Activated naive CD8-positive, alpha-beta T cell treated with anti-CD3 and anti-CD28 coated beads for 36 hours (primary cell): ENCODE measurements at regions not wholly inside any gene's neighbourhood (a gene's known extent, or its start where the extent isn't known, plus 50 kb on each side); places are given as distances from the start of the nearest gene placed in this dataset.
"Not testable (repeated sequence)": the region's sequence is repeated elsewhere in the genome, so short reads cannot be mapped to it uniquely, and the experiment has no call there.

Source experiments
- DNase-seq: peaks from one replicate; pipeline ENCODE4 v3.0.0; 2021
- H3K27ac Mint-ChIP-seq: one replicate; pipeline ENCODE4 v1.8.0; 2022; ENCODE audit warnings: mild to moderate bottlenecking, moderate library complexity, mixed read lengths
- H3K27me3 Mint-ChIP-seq: one replicate; pipeline ENCODE4 v1.8.0; 2022; ENCODE audit warnings: mild to moderate bottlenecking, mixed read lengths
- H3K36me3 Mint-ChIP-seq: one replicate; pipeline ENCODE4 v1.8.0; 2021; ENCODE audit warnings: mild to moderate bottlenecking, mixed read lengths
- H3K4me1 Mint-ChIP-seq: one replicate; pipeline ENCODE4 v1.8.0; 2021; ENCODE audit warnings: mixed read lengths
- H3K4me3 Mint-ChIP-seq: one replicate; pipeline ENCODE4 v1.8.0; 2022; ENCODE audit warnings: mild to moderate bottlenecking, moderate library complexity, mixed read lengths
- H3K9me3 Mint-ChIP-seq: one replicate; pipeline ENCODE4 v1.8.0; 2022; ENCODE audit warnings: mixed read lengths

GRCh38 chr6:8182902-8183665 lies 80.7 kb upstream of the EEF1E1 start:
- H3K36me3 Mint-ChIP-seq = no peaks in the 10 kb centered on the region
- H3K4me3 Mint-ChIP-seq = no peak overlapping the region
- H3K4me1 Mint-ChIP-seq = no peaks in the 10 kb centered on the region
- no peak for DNase-seq
- no peaks in the 10 kb centered on the region for H3K9me3 Mint-ChIP-seq
- no peak overlapping the region for H3K27ac Mint-ChIP-seq
- H3K27me3 Mint-ChIP-seq = peaks cover 41% of the 10 kb centered on the region

- no peak for DNase-seq
- H3K27ac Mint-ChIP-seq = no peak overlapping the region
Observed at GRCh38 chr6:8181951-8182845, 79.8 kb upstream of the EEF1E1 start.

GRCh38 chr6:8181160-8181881 lies 79.0 kb upstream of the EEF1E1 start:
- H3K27me3 Mint-ChIP-seq = peaks cover 42% of the 10 kb centered on the region
- H3K9me3 Mint-ChIP-seq = no peaks in the 10 kb centered on the region
- H3K27ac Mint-ChIP-seq = no peak overlapping the region
- H3K36me3 Mint-ChIP-seq = no peaks in the 10 kb centered on the region
- no peak overlapping the region for H3K4me3 Mint-ChIP-seq
- no peak for DNase-seq
- no peaks in the 10 kb centered on the region for H3K4me1 Mint-ChIP-seq

More at GRCh38 chr6:8181951-8182845, 79.8 kb upstream of the EEF1E1 start:
- Mint-ChIP-seq H3K27me3 (peaks cover 41% of the 10 kb centered on the region), H3K4me1 (no peaks in the 10 kb centered on the region), H3K9me3 (no peaks in the 10 kb centered on the region), H3K4me3 (no peak overlapping the region), H3K36me3 (no peaks in the 10 kb centered on the region)

GRCh38 chr6:8180327-8181159 lies 78.2 kb upstream of the EEF1E1 start:
- no peaks in the 10 kb centered on the region for H3K9me3 Mint-ChIP-seq
- H3K36me3 Mint-ChIP-seq = no peaks in the 10 kb centered on the region
- DNase-seq = no peak
- H3K27ac Mint-ChIP-seq = no peak overlapping the region
- no peaks in the 10 kb centered on the region for H3K4me1 Mint-ChIP-seq
- no peak overlapping the region for H3K4me3 Mint-ChIP-seq
- H3K27me3 Mint-ChIP-seq = peaks cover 40% of the 10 kb centered on the region

GRCh38 chr6:8177721-8178120 lies 75.4 kb upstream of the EEF1E1 start:
- Mint-ChIP-seq H3K27me3 (peaks cover 32% of the 10 kb centered on the region), H3K4me3 (no peak overlapping the region)

GRCh38 chr6:8175046-8175777 lies 72.9 kb upstream of the EEF1E1 start:
- H3K27me3 Mint-ChIP-seq = peaks cover 20% of the 10 kb centered on the region
- DNase-seq = no peak
- H3K36me3 Mint-ChIP-seq = no peaks in the 10 kb centered on the region
- no peak overlapping the region for H3K27ac Mint-ChIP-seq
- H3K4me3 Mint-ChIP-seq = no peak overlapping the region
- no peaks in the 10 kb centered on the region for H3K4me1 Mint-ChIP-seq
- H3K9me3 Mint-ChIP-seq = no peaks in the 10 kb centered on the region

More at GRCh38 chr6:8177721-8178120, 75.4 kb upstream of the EEF1E1 start:
- H3K9me3 Mint-ChIP-seq = no peaks in the 10 kb centered on the region
- no peaks in the 10 kb centered on the region for H3K4me1 Mint-ChIP-seq
- DNase-seq = no peak
- no peak overlapping the region for H3K27ac Mint-ChIP-seq
- no peaks in the 10 kb centered on the region for H3K36me3 Mint-ChIP-seq

GRCh38 chr6:8174571-8174970 lies 72.2 kb upstream of the EEF1E1 start:
- no peak overlapping the region for H3K27ac Mint-ChIP-seq
- H3K27me3 Mint-ChIP-seq = peaks cover 16% of the 10 kb centered on the region
- no peak for DNase-seq
- no peak overlapping the region for H3K4me3 Mint-ChIP-seq
- H3K4me1 Mint-ChIP-seq = no peaks in the 10 kb centered on the region
- H3K36me3 Mint-ChIP-seq = no peaks in the 10 kb centered on the region
- no peaks in the 10 kb centered on the region for H3K9me3 Mint-ChIP-seq

GRCh38 chr6:8172530-8172929 lies 70.2 kb upstream of the EEF1E1 start:
- Mint-ChIP-seq H3K27me3 (peaks cover 12% of the 10 kb centered on the region), H3K27ac (no peak overlapping the region), H3K36me3 (no peaks in the 10 kb centered on the region), H3K9me3 (no peaks in the 10 kb centered on the region), H3K4me3 (no peak overlapping the region), H3K4me1 (no peaks in the 10 kb centered on the region)
- no peak for DNase-seq

GRCh38 chr6:8170754-8171153 lies 68.4 kb upstream of the EEF1E1 start:
- H3K27me3 Mint-ChIP-seq = peaks cover 6% of the 10 kb centered on the region
- H3K4me1 Mint-ChIP-seq = no peaks in the 10 kb centered on the region
- no peak for DNase-seq
- no peak overlapping the region for H3K4me3 Mint-ChIP-seq
- no peaks in the 10 kb centered on the region for H3K9me3 Mint-ChIP-seq
- H3K27ac Mint-ChIP-seq = no peak overlapping the region
- no peaks in the 10 kb centered on the region for H3K36me3 Mint-ChIP-seq

- no peak overlapping the region for H3K27ac Mint-ChIP-seq
- H3K4me3 Mint-ChIP-seq = no peak overlapping the region
- H3K9me3 Mint-ChIP-seq = no peaks in the 10 kb centered on the region
- no peak for DNase-seq
- no peaks in the 10 kb centered on the region for H3K4me1 Mint-ChIP-seq
- no peaks in the 10 kb centered on the region for H3K36me3 Mint-ChIP-seq
- peaks cover 6% of the 10 kb centered on the region for H3K27me3 Mint-ChIP-seq
Observed at GRCh38 chr6:8170245-8170644, 67.9 kb upstream of the EEF1E1 start.

GRCh38 chr6:8166156-8166555 lies 63.8 kb upstream of the EEF1E1 start:
- peaks cover 1% of the 10 kb centered on the region for H3K9me3 Mint-ChIP-seq
- peaks cover 6% of the 10 kb centered on the region for H3K27me3 Mint-ChIP-seq
- no peak overlapping the region for H3K27ac Mint-ChIP-seq
- DNase-seq = no peak
- no peak overlapping the region for H3K4me3 Mint-ChIP-seq
- H3K36me3 Mint-ChIP-seq = no peaks in the 10 kb centered on the region
- H3K4me1 Mint-ChIP-seq = no peaks in the 10 kb centered on the region

GRCh38 chr6:8165008-8165407 lies 62.7 kb upstream of the EEF1E1 start:
- not testable (repeated sequence) for H3K36me3 Mint-ChIP-seq, H3K4me1 Mint-ChIP-seq, DNase-seq, H3K27me3 Mint-ChIP-seq, H3K27ac Mint-ChIP-seq, H3K9me3 Mint-ChIP-seq, H3K4me3 Mint-ChIP-seq

GRCh38 chr6:8164281-8164680 lies 61.9 kb upstream of the EEF1E1 start:
- H3K27me3 Mint-ChIP-seq, H3K4me3 Mint-ChIP-seq, H3K9me3 Mint-ChIP-seq, DNase-seq, H3K4me1 Mint-ChIP-seq, H3K27ac Mint-ChIP-seq, H3K36me3 Mint-ChIP-seq: not testable (repeated sequence)

- H3K4me1 Mint-ChIP-seq = no peaks in the 10 kb centered on the region
- no peak overlapping the region for H3K27ac Mint-ChIP-seq
- DNase-seq = no peak
- no peaks in the 10 kb centered on the region for H3K36me3 Mint-ChIP-seq
- H3K27me3 Mint-ChIP-seq = peaks cover 5% of the 10 kb centered on the region
- no peak overlapping the region for H3K4me3 Mint-ChIP-seq
- H3K9me3 Mint-ChIP-seq = peaks cover 1% of the 10 kb centered on the region
Observed at GRCh38 chr6:8159966-8160365, 57.6 kb upstream of the EEF1E1 start.
